Endothelial cell of hepatic sinusoid (primary cell): ENCODE measurements at regions not wholly inside any gene's neighbourhood (a gene's known extent, or its start where the extent isn't known, plus 50 kb on each side); places are given as distances from the start of the nearest gene placed in this dataset.

ENCODE experiments used
- in situ Hi-C: cut with HindIII; loops from 2 replicates; pipeline ENCODE4 v1.10.0; 2017; ENCODE audit warnings: low sequenced_read_pairs

- in situ Hi-C loops = no loop called here
Measured at GRCh38 chr21:28669971-28670653, 322.6 kb downstream of the LTN1 start.

- in situ Hi-C loops = no loop called here
Measured at GRCh38 chr21:28669321-28669720, 323.4 kb downstream of the LTN1 start.

DNA sequence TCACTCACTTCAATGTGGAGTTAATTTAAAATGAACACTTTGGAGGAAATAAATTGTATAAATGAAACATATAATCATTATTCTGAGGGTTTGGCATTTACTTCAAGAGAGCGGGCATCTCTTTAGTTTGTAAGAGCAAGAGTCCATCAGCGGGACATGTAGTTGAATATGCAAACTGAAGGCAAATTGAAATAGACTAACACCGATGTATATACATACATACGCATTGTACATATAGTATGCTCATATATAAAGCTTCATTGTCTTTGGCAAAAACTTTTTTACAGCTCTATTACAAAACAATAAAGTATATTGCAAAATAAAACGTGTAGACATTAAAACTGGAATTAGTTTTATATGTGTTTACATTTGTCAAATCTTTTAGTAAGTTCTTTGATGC is 328.9 kb downstream of the LTN1 start:
- in situ Hi-C loops = no loop called here

GRCh38 chr21:28663111-28663693 is 329.5 kb downstream of the LTN1 start:
- in situ Hi-C loops = no loop called here

- in situ Hi-C loops = no loop called here
Measured at GRCh38 chr21:28657566-28657965, 335.1 kb downstream of the LTN1 start.

DNA sequence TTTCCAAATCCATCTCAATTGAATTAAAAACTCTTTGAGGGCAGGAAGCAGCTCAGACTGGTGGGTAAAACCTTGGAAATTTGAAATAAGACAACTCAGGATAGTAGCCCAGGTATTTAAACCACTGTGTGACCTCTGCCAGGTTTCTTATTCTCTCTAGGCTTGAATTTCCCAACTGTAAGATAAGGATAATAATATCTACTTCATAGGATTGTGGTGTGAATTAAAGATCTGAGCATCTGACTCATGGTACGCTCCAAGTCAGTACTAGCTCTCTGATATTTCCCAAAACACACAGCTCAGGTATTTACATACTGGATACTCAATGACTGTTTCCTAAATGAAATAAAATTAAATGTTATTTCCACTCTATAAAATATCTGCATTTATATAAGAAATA is 337.2 kb downstream of the LTN1 start:
- in situ Hi-C loops = no loop called here

GRCh38 chr21:28654406-28654805 is 338.3 kb downstream of the LTN1 start:
- in situ Hi-C loops = no loop called here

- in situ Hi-C loops = no loop called here
Measured at GRCh38 chr21:28644762-28645161, 347.9 kb downstream of the LTN1 start.

DNA sequence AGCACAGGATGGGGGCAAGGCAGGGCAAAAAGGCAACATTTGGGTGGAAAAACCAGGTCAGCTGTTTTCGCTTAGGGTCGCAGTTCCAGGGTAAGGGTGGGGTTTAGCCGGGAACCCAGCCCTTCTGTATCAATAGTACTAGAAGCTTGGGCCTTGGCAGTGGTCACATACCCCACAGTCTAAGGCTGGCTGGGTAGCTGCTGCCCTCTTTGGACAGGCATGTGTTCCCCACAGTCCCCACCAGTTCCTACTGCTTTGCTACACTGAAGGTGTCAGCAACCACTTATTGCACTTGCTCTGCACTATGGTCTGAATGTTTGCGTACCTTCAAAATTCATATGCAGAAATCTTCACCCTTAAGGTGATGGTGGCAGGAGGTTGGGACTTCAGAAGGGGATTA is 349.8 kb downstream of the LTN1 start:
- in situ Hi-C loops = no loop called here

GRCh38 chr21:28641731-28642130 is 350.9 kb downstream of the LTN1 start:
- in situ Hi-C loops = no loop called here

DNA sequence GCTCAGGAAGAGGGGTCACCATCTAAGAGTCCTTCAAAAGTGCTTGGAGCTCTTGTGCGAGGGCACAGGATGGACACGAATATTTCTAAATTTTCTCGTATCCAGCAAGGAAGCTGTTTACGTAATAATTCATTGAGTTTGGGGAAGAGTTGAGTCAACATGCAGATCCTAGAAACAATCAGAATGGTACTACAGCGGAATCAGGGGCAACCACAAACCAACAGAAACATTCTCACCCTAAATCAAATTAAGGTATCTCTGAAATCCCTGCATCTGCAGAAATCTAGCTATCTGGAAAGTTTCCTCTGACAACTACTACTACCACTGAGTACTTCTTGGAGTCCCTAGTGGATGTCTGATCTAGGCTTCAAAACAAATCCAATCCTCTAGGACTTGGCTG is 352.4 kb downstream of the LTN1 start:
- in situ Hi-C loops = no loop called here

- in situ Hi-C loops = no loop called here
Measured at GRCh38 chr21:28639737-28640136, 352.9 kb downstream of the LTN1 start.

DNA sequence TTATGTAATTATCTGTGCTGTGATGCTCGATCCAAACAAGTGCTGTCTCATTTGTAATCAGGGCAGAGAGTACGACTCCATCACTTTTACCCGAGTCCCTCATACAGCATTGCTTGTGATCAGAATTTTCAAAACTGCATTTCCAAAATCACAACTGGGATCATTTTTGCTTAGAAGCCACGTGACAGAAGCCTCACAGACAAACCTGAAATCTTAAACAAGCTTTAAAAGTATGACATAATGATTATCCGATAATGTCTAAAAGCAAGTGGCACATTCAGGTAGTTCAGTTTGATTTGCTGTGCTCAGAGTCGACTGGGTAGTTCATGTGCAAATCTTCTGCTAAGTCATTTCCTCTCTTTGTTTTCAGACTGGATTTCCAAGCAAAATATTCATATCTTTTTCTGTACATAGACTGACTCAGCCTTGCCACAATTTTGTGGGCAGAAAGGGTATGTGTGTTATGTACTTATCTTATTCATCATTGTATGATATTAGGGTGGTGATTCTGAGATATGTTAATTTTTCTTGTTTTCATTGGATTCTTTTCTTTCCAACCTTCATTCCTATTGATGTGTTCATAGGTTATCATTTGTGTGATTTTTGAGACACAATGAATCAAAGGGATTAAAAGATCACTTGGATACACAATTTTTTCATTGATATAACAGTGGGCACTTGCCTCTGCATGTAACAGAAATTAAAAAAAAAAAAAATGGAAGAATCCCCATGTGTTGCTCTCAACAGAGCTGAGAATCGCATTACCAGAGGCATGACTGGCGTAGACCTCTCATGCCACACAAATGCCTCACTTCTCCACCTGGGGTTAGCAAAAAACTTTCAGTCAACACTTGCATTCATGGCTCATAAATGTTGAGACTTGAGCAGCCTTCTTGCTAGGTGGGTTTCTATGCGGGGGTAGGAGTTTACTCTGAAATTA is 355.7 kb downstream of the LTN1 start:
- in situ Hi-C loops = no loop called here

DNA sequence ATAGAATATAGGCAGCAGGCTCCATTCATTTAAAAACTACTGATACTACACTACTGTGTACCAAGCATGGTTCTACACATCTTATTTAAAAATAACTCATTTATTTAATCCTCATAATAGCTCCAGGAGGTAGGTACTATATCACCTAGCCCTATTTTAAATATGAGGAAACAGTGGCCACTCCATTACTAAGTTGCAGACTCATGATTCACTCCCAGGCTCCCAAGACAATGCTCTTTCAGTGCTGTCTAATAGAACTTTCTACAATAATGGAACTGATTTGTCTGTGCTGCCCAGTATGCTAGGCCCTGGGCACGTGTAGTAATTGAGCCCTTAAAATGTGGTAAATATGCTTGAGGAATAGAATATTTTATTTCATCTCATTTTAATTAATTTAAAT is 357.1 kb downstream of the LTN1 start:
- in situ Hi-C loops = no loop called here

- in situ Hi-C loops = no loop called here
Measured at GRCh38 chr21:28633839-28634555, 358.7 kb downstream of the LTN1 start.

DNA sequence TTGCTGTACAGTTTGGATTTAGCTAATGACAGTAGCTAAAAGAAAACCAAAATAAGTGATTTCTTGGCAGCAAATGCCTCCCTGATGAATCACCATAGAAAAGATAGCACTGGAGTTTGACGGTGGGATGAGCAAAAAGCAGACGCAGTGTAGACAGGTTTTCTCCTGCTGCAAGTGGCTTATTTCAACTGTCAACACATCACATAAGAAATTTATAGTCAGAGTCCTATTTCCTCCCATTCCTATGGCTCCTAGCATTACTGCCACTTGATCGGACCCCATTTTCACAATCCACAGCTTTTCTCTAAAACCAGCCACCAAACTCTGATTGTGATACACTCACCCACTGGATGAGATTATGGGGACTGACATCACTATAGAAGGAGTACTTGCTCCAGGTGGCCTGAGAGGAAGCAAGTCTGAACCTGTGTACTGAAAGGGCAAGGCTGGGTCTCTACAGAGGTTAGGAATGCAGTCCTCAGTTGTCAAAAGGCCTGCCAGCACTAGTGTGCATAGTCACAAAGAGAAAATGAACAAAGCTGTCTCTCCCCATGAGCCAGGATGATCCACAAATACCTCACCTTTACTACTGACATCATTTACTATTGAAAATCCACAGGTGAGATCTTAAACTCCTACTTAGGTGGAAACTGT is 359.8 kb downstream of the LTN1 start:
- in situ Hi-C loops = no loop called here

DNA sequence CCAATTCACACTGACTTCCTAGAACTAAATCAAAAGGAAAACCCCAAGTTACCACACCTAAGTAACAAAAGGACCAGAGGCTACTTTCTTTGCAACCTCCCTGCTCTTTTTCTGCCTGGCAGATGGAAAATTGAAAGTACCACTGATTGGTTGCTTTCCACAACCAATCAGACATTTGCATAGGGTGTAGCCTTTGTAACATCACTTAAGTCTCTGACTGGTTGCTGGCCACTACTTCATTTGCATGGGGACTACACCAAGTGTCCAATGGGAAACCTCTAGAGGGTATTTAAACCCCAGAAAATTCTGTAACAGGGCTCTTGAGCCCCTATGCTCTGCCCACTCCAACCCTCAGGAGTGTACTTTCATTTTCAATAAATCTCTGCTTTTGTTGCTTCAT is 365.0 kb downstream of the LTN1 start:
- in situ Hi-C loops = no loop called here

GRCh38 chr21:28627261-28627660 is 365.4 kb downstream of the LTN1 start:
- in situ Hi-C loops = no loop called here

DNA sequence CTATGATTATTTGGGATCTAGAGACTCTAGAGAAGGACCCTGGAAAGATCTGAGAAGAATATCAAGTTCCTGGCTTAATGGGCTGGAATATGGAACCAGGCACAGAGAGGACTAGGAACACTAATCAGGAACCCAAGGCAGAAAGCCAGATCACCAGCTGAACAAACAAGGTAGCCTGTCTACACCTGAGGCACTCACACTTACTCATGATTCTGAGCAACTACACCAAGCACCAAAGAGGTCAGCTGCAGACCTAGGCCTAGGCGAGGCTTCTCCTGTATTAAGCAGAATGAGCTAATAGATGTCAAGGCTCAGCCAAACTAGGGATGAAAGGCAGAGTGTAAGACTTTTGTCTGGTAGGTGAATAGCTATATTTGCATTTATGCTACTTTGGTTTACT is 368.1 kb downstream of the LTN1 start:
- in situ Hi-C loops = no loop called here

GRCh38 chr21:28617300-28617699 is 375.4 kb downstream of the LTN1 start:
- in situ Hi-C loops = no loop called here

DNA sequence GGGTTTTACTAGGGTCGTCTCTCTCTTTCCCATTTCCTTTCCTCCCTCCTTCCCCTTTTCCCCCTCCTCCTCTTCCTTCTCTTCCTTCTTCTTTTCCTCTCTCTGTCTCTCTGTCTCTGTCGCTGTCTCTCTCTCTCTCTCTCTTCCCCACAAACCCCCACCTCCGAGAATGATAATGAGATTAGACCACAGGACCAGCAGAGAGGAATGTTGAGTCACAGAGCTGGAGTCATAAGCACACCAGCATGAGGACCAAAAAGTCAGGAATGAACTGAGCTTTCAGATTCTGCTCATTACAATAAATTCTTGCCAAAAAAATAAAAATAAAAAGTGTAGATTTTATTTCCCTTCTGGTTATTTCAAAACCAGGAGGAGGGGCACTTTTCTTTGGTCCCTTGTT is 377.4 kb downstream of the LTN1 start:
- in situ Hi-C loops = no loop called here
